H1 (cell line): ENCODE measurements at regions not wholly inside any gene's neighbourhood (a gene's known extent, or its start where the extent isn't known, plus 50 kb on each side); places are given as distances from the start of the nearest gene placed in this dataset.

Experiments used
- BCL11A ChIP-seq, 2 experiments: IDR thresholded peaks; one replicate each; pipeline ENCODE4 v1.6.1; 2011; ENCODE audit warnings: low read depth in 2 of 2, low read length in 2 of 2, mild to moderate bottlenecking in 2 of 2
- CHD7 ChIP-seq: fragments of 300-600 bp; sonication (generic); IDR thresholded peaks from 2 replicates; pipeline ENCODE4 v1.7.1; 2012; ENCODE audit warnings: low read length, moderate library complexity, mild to moderate bottlenecking, inconsistent platforms; ENCODE audit not compliant: insufficient replicate concordance
- E2F6 ChIP-seq: IDR thresholded peaks from 2 replicates; pipeline ENCODE4 v1.6.1; 2012; ENCODE audit warnings: inconsistent platforms
- POLR2AphosphoS5 ChIP-seq: IDR thresholded peaks from 2 replicates; pipeline ENCODE4 v1.6.1; 2011; ENCODE audit warnings: low read depth, low read length
- RAD21 ChIP-seq, 2 experiments: IDR thresholded peaks in 1 of 2; conservative IDR thresholded peaks in 1 of 2; 2 replicates each; pipeline ENCODE4 v1.6.1; 2011; ENCODE audit warnings: low read depth in 2 of 2, low read length in 2 of 2, improper control_type of control experiment in 1 of 2, inconsistent platforms in 1 of 2, mild to moderate bottlenecking in 1 of 2, moderate library complexity in 1 of 2
- SAP30 ChIP-seq: fragments of 300-600 bp; sonication (generic); IDR thresholded peaks from 2 replicates; pipeline ENCODE4 v1.7.1; 2012; ENCODE audit warnings: low read length, moderate library complexity, mild to moderate bottlenecking, inconsistent platforms; ENCODE audit not compliant: insufficient read depth, insufficient replicate concordance
- SIX5 ChIP-seq: IDR thresholded peaks from 2 replicates; pipeline ENCODE4 v1.6.1; 2011; ENCODE audit warnings: mild to moderate bottlenecking, low read depth, low read length
- USF2 ChIP-seq: IDR thresholded peaks from 2 replicates; pipeline ENCODE4 v1.6.1; 2011; ENCODE audit warnings: low read length, improper control_type of control experiment
- ZNF274 ChIP-seq: IDR thresholded peaks from 2 replicates; pipeline ENCODE4 v1.7.0; 2012; ENCODE audit warnings: low read length, borderline replicate concordance; ENCODE audit errors: extremely low read depth

GRCh38 chrX:125544031-125544660, 224.5 kb downstream of the TEX13C start (continued):
- TF ChIP-seq CHD7 (no peak), POLR2AphosphoS5 (no peak), SAP30 (no peak), SIX5 (no peak), USF2 (no peak), BCL11A (IDR thresholded peaks at IDR 0.05; ENCODE audit: low read depth in 2 of 2, low read length in 2 of 2) (no peak), E2F6 (no peak), RAD21 (IDR thresholded peaks at IDR 0.05 in 1 of 2, conservative IDR thresholded peaks at IDR 0.05 in 1 of 2; ENCODE audit: low read depth in 2 of 2, low read length in 2 of 2) (no peak), ZNF274 (no peak)
